NCI-H460 (cell line): ENCODE measurements at regions not wholly inside any gene's neighbourhood (a gene's known extent, or its start where the extent isn't known, plus 50 kb on each side); places are given as distances from the start of the nearest gene placed in this dataset.
"Not testable (repeated sequence)": the region's sequence is repeated elsewhere in the genome, so short reads cannot be mapped to it uniquely, and the experiment has no call there.

ENCODE experiments used
- DNase-seq: peaks from one replicate; pipeline ENCODE4 v3.0.0-alpha.2; 2016; ENCODE audit warnings: low read depth; ENCODE audit errors: extremely low read depth

DNA sequence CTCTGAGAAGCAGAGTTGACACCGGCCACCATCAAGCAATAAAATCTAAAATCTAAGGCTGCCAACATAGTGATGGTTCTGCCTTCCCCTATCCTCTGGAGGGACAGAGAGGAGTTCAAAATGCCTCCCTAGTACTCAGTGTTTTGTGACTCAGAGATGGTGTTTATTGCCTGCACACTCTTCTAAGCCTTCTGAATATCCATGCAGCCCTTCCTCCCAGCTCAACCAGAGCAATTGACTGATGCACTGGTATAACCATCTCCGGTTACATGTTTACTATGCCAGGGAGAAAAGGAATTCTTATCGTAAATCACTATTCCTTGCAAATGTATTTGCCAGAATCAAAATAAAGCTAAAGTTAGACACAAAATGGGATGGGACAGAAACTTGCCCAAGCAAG is 132.9 kb upstream of the RAB4A start:
- no peak for DNase-seq

DNA sequence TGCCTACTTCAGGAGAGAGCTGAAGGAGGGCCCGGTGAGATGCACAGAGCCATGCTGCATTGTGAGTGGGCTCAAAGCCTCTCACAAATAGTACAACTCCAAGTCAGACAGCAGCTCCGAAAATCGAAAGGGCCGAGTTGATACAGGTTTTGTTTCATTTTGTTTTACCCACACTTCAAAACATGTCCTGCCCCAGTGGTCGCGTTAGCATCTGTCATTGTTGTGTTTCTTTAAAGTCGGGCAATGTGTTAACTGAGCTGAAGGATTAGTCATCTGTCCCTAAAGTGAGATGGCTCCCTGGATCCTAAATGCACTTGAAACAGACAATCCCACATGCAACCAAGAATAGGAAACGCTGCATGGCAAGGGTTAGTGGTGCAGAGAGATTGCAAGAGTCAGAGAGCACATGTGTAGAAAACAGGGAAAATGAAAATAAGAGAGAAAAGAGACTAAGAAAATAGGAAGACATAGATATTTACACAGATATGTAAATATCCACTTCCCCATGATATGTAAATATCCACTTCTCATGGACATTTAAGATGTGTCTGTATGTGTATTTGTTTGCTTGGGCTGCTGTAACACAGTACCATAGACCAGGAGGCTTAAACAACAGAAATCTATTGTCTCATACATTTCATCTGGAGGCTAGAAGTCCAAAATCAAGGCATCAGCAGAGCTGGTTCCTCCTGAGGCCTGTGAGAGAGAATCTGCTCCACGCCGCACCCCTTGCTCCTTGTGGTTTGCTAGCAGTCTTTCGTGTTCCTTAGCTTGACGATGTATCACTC is 131.4 kb upstream of the RAB4A start:
- DNase-seq: no peak

GRCh38 chr1:229140119-229140396 is 130.9 kb upstream of the RAB4A start:
- no peak for DNase-seq

- DNase-seq: no peak
Observed at GRCh38 chr1:229141271-229141670, 129.6 kb upstream of the RAB4A start.

DNA sequence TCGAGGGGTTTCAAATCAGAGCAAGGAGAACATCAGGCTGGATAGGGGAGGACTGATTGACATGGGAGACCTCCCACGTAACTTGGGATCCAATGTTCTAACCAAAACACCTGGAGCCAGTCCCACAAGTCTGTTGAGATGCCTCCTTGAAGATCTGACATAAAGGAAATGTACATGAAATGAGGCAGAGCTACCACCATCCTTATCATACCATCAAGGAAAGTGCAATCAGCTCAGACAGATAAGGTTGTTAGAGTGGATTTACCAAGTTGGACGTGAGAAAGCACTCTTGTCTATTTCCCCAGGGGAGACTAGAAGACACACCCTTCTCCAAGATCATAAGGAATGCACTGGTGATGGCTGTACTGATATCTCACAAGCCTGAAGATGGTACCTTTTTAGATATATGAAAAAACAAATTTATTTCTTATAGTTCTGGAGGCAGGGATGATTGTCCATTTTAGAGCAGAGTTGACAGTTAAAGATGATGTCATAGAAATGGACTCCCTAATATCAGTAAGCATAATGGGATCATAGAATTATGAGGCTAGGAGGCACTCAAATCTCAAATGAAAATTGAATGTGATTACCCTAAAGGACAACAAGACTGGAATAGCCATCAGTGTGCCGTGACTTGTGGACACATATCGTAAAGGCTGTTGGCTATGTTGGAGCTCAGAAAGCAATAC is 129.1 kb upstream of the RAB4A start:
- no peak for DNase-seq

DNA sequence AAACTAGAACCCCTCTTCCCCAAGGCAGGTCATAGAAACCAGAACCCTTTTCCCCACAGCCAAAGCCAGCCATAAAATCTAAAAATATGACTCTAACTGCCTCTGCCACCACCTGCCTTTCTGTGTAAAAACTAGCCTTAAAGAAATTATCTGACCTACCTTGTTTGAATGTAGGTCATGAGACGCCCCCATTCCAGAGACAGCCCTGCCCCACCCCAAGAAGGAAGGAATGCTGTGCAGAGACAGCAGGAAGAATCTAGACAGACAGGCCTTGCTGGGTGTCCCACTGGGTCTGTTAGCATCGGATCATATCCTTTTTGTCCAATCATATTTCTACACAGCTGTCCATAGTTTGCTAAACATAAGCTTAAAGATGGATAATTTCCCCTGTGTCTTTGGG is 128.4 kb upstream of the RAB4A start:
- no peak for DNase-seq

DNA sequence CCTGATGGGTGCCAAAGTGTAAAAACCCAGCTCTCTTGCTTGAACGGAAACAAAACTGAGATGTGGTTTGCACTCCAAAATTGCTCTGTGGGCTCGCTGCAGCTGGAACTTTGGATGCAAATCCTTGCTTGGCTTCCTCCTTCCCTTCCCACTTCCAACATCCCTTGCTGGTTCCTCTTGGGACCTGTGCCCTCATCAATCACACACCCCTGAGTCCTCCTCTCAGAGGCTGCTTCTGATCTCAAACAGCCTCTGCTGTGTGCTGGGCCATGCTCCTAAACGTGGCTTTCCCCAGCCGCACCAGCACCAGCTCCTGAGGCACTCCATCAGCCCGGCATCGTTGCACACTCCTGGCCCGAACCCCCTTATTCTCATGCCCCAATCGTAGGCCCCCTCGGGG is 124.3 kb upstream of the RAB4A start:
- DNase-seq: no peak

GRCh38 chr1:229147072-229147471 is 123.8 kb upstream of the RAB4A start:
- DNase-seq: no peak

DNA sequence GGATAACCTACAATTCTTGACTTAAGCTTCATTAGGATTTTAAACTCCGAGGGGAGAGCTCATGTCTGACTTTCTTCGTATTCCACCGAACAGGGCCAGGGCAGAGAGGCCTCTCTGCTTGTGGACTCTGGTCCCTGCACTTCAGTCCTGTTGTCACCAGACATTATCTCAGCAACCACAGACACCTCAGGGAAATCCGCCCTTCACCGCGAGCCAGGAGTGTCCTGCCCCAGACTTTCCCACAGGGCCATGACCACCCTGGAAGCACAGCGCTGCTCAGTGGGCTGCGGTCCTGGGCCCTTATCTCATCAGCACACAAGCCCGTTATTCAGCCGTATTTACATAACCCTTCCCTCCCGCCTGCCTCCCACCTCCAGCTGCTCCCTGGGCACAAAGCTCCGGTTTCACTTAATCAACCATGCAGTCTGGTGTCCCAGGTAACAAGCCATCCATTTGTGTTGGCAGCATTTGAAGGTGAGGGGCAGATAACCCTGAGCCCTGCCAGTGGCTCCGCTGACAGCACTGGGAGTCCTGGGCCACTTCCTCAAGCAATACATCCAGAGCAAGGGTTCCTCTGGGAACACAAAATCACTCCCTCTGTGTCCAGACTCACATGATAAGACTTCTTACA is 122.8 kb upstream of the RAB4A start:
- DNase-seq: no peak

DNA sequence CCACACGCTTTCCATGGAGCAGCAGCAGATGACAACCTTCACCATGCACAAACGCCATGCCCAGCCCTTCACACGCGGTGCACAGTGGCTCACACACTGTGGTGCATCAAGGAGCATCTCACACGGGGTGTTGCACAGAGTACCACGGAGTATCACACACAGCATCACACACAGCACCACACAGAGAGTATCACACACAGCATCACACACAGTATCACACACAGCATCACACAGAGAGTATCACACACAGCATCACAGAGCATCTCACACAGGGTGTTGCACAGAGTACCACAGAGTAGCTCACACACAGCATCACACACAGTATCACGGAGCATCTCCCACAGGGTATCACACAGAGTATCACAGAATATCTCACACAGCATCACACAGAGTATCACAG is 122.2 kb upstream of the RAB4A start:
- no peak for DNase-seq

- DNase-seq: no peak
Observed at GRCh38 chr1:229149435-229149834, 121.5 kb upstream of the RAB4A start.

GRCh38 chr1:229150518-229150917 is 120.4 kb upstream of the RAB4A start:
- no peak for DNase-seq

GRCh38 chr1:229151412-229151811 is 119.5 kb upstream of the RAB4A start:
- DNase-seq: not testable (repeated sequence)

GRCh38 chr1:229152311-229152710 is 118.6 kb upstream of the RAB4A start:
- DNase-seq: no peak

- DNase-seq: no peak
Observed at GRCh38 chr1:229153955-229154548, 116.9 kb upstream of the RAB4A start.

DNA sequence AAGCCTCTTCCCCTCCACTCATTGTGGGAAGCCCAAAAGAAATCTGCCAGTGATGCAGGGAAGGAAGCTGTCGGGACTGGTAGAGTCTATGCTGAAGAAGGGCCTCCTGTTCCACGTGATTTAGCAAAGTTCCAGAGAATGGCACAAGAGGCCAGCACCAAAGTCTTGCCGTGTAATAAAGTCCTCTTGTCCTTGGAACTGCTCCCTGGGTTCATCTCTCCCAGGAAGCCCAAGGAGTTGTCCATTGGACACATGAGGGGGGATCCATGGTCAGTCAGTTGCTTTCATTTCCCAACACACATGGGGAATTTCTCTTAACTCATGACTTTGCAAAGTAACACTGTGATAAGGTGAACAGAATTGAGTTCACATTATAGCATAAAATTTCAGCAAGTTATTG is 116.1 kb upstream of the RAB4A start:
- no peak for DNase-seq

DNA sequence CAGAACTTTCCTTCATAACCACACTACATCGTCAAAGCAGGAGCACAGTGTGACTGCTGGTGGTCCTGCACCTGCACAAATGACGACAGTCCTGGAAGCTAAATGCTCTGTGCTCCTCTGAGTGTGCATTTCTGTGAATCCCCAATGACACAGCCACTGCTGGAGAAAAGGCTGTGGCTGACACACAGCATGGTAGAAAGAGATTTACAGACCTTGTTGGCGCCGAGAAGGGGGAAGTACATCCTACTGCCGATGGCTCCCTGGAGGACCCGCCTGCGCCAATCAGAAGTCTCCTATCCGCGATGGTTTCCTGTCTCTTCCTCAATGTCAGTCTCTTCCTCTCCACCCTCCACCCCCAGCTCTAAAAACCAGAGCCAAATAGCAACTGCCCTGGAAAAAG is 115.4 kb upstream of the RAB4A start:
- no peak for DNase-seq

DNA sequence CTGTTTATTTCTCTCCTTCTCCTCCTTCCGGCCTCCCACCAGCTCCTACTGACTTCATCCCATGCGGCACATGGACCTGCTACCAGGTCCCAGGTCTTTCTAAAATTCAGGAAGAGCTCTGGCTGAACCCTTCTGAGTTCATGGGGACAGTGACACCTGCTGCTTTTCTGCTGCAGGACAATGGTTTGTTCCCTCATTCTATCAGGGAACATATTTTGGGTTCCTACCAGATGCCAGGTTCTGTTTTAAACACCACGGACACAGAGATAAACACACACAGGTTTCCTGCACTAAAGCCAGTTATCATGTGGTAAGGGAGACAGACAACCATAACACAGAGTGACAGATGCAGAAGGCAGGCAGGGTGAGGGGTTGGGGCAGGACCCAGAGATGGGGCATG is 114.0 kb upstream of the RAB4A start:
- no peak for DNase-seq

- no peak for DNase-seq
Observed at GRCh38 chr1:229157480-229157879, 113.4 kb upstream of the RAB4A start.

GRCh38 chr1:229158341-229158921 is 112.5 kb upstream of the RAB4A start:
- DNase-seq: no peak

DNA sequence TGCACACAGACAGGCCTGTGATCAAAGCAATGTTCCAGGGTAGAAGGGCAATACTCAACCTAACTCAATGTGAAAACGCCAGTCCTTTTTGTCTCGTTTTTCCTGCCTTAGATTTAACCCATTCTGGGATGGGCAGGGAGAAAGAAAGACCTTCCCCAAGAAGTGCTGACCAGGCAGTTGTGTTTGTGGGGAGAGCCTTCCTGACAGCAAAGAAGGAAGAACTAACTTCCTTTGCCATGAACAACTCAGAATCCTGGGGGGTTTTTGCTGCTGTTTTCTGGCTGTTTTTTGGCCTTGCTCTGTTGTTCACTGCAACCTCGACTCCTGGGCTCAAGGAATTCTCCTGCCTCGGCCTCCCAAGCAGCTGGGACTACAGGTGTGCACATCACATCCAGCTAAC is 112.0 kb upstream of the RAB4A start:
- no peak for DNase-seq
